ENCODE measurements at regions not wholly inside any gene's neighbourhood (a gene's known extent, or its start where the extent isn't known, plus 50 kb on each side); places are given as distances from the start of the nearest gene placed in this dataset.

DNA sequence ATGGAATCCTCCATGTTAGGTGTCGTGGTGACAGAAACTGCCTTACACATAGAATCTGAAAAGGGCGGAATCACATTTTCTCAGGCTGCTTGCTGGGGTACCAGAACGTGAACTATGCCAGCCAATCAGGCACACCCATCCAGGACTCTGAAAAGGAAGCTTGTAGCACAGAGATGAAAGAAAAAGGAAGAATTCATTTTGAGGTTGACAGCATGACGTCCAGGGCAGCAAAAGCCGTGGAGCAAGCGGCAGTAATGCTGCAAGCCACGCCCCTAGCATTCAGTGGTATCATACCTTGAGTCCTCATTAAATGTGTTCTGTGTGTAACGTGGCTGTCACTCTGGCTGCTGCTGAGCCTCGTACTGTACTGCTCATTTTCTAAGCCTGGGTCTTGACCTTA lies 304.0 kb downstream of the DYSF start:
- TF ChIP-seq, protein P1, sequence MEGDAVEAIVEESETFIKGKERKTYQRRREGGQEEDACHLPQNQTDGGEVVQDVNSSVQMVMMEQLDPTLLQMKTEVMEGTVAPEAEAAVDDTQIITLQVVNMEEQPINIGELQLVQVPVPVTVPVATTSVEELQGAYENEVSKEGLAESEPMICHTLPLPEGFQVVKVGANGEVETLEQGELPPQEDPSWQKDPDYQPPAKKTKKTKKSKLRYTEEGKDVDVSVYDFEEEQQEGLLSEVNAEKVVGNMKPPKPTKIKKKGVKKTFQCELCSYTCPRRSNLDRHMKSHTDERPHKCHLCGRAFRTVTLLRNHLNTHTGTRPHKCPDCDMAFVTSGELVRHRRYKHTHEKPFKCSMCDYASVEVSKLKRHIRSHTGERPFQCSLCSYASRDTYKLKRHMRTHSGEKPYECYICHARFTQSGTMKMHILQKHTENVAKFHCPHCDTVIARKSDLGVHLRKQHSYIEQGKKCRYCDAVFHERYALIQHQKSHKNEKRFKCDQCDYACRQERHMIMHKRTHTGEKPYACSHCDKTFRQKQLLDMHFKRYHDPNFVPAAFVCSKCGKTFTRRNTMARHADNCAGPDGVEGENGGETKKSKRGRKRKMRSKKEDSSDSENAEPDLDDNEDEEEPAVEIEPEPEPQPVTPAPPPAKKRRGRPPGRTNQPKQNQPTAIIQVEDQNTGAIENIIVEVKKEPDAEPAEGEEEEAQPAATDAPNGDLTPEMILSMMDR (IDR thresholded peaks at IDR 0.05; ENCODE audit: low read depth, low read length): no peak
- no peak for TF ChIP-seq EZH2phosphoT487 (IDR thresholded peaks at IDR 0.05; ENCODE audit: low read depth)
